ENCODE measurements at regions not wholly inside any gene's neighbourhood (a gene's known extent, or its start where the extent isn't known, plus 50 kb on each side); places are given as distances from the start of the nearest gene placed in this dataset.
"Not testable (repeated sequence)": the region's sequence is repeated elsewhere in the genome, so short reads cannot be mapped to it uniquely, and the experiment has no call there.

GRCh38 chr14:56000846-56001245 lies 117.4 kb upstream of the PELI2 start:
- no peak for DNase-seq

GRCh38 chr14:56002342-56002741 lies 115.9 kb upstream of the PELI2 start:
- DNase-seq: peak; percentile 62

- no peak for DNase-seq
These were observed 115.2 kb upstream of the PELI2 start for GRCh38 chr14:56002876-56003625.

- DNase-seq: no peak
These were observed 113.9 kb upstream of the PELI2 start for GRCh38 chr14:56004323-56004722.

GRCh38 chr14:56004786-56005185 lies 113.4 kb upstream of the PELI2 start:
- DNase-seq: no peak

GRCh38 chr14:56005191-56006053 lies 112.8 kb upstream of the PELI2 start:
- DNase-seq: no peak

GRCh38 chr14:56007491-56007890 lies 110.7 kb upstream of the PELI2 start:
- DNase-seq: peak; percentile 31

GRCh38 chr14:56008150-56008549 lies 110.1 kb upstream of the PELI2 start:
- no peak for DNase-seq

GRCh38 chr14:56008661-56009060 lies 109.5 kb upstream of the PELI2 start:
- DNase-seq: not testable (repeated sequence)

GRCh38 chr14:56023661-56024081 lies 94.5 kb upstream of the PELI2 start:
- no peak for DNase-seq

GRCh38 chr14:56025191-56025590 lies 93.0 kb upstream of the PELI2 start:
- no peak for DNase-seq

- no peak for DNase-seq
These were observed 91.7 kb upstream of the PELI2 start for GRCh38 chr14:56026506-56026905.

- no peak for DNase-seq
These were observed 90.8 kb upstream of the PELI2 start for GRCh38 chr14:56027421-56027820.

- no peak for DNase-seq
These were observed 90.1 kb upstream of the PELI2 start for GRCh38 chr14:56027916-56028712.

- DNase-seq: no peak
These were observed 81.9 kb upstream of the PELI2 start for GRCh38 chr14:56036353-56036752.

GRCh38 chr14:56040121-56040520 lies 78.1 kb upstream of the PELI2 start:
- DNase-seq: no peak

- DNase-seq: no peak
These were observed 74.0 kb upstream of the PELI2 start for GRCh38 chr14:56044196-56044595.

- no peak for DNase-seq
These were observed 71.7 kb upstream of the PELI2 start for GRCh38 chr14:56046546-56046945.

- DNase-seq: no peak
These were observed 71.2 kb upstream of the PELI2 start for GRCh38 chr14:56046996-56047395.

- DNase-seq: no peak
These were observed 68.7 kb upstream of the PELI2 start for GRCh38 chr14:56049536-56049935.

- DNase-seq: no peak
These were observed 62.7 kb upstream of the PELI2 start for GRCh38 chr14:56055511-56055910.

- DNase-seq: no peak
These were observed 62.2 kb upstream of the PELI2 start for GRCh38 chr14:56056031-56056430.

GRCh38 chr14:56057071-56057741 lies 61.0 kb upstream of the PELI2 start:
- DNase-seq: peak; percentile 82

All from COR-L47 (cell line).